Naive B cell (primary cell): ENCODE measurements at regions not wholly inside any gene's neighbourhood (a gene's known extent, or its start where the extent isn't known, plus 50 kb on each side); places are given as distances from the start of the nearest gene placed in this dataset.
A peak's percentile ranks its signal among the peaks of the same experiment; 100 is the strongest.

Experiments
- ATAC-seq, 2 donors: fragments of 150-1000 bp; cut with Tn5 transposase; 2 replicates each; pipeline ENCODE4 v1.10.0; 2021; ENCODE audit warnings: low read depth in 2 of 2, mild to moderate bottlenecking in 2 of 2, moderate library complexity in 2 of 2
- DNase-seq: peaks from one replicate; pipeline ENCODE4 v3.0.0; 2022
- H3K27ac Mint-ChIP-seq, 6 donors: one replicate each; pipeline ENCODE4 v1.8.0; 2020 to 2022; ENCODE audit warnings: mild to moderate bottlenecking in 6 of 6, mixed read lengths in 6 of 6, moderate library complexity in 5 of 6, inconsistent platforms in 2 of 6
- H3K27me3 Mint-ChIP-seq, 3 donors: one replicate each; pipeline ENCODE4 v1.8.0; 2021 to 2022; ENCODE audit warnings: mixed read lengths in 3 of 3, mild to moderate bottlenecking in 1 of 3
- H3K36me3 Mint-ChIP-seq, 2 donors: one replicate each; pipeline ENCODE4 v1.8.0; 2020 to 2022; ENCODE audit warnings: mixed read lengths in 2 of 2, inconsistent platforms in 1 of 2, mild to moderate bottlenecking in 1 of 2
- H3K4me1 Mint-ChIP-seq, 3 donors: one replicate each; pipeline ENCODE4 v1.8.0; 2020 to 2022; ENCODE audit warnings: mixed read lengths in 3 of 3, inconsistent platforms in 1 of 3, mild to moderate bottlenecking in 1 of 3, moderate library complexity in 1 of 3
- H3K4me3 Mint-ChIP-seq, 8 donors: one replicate each; pipeline ENCODE4 v1.8.0; 2020 to 2022; ENCODE audit warnings: mild to moderate bottlenecking in 8 of 8, mixed read lengths in 8 of 8, moderate library complexity in 8 of 8, inconsistent platforms in 2 of 8
- H3K9me3 Mint-ChIP-seq, 7 donors: one replicate each; pipeline ENCODE4 v1.8.0; 2020 to 2022; ENCODE audit warnings: mixed read lengths in 7 of 7, mild to moderate bottlenecking in 5 of 7, inconsistent platforms in 2 of 7, moderate library complexity in 1 of 7

GRCh38 chr2:104431701-104432121, 422.2 kb upstream of the POU3F3 start:
- ATAC-seq (no peak), DNase-seq (no peak)
- no peak overlapping the region for H3K27ac Mint-ChIP-seq
- H3K27me3 Mint-ChIP-seq, result peaks cover 15 to 49% (median 31%) of the 10 kb centered on the region in 3 donors
- H3K4me1 Mint-ChIP-seq, result peaks cover 0 to 6% (median 5%) of the 10 kb centered on the region in 3 donors
- peaks cover 0 to 3% (median 0%) of the 10 kb centered on the region in 7 donors for H3K9me3 Mint-ChIP-seq
- no peaks in the 10 kb centered on the region for H3K36me3 Mint-ChIP-seq
- no peak overlapping the region for H3K4me3 Mint-ChIP-seq

DNA sequence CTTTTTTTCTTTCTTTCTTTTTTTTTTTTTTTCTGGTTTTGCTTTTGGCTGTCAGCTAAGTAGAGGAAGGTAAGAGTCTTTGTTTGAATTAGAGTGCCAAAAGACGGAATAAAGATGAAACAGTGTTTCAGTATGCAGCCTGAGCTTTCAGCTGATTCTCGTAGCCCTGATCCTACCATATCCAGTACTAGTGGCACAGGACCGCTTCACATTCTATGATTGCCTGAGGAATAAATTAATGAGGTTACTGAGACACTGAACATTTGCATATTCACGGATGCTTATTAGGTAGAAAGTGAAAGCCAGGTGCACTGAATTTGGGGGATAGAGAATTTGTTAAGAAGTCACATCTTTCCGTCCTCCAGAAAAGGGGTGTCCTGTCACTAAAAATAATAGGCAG, 421.5 kb upstream of the POU3F3 start:
- H3K9me3 Mint-ChIP-seq, result peaks cover 0 to 5% (median 0%) of the 10 kb centered on the region in 7 donors
- ATAC-seq, result no peak
- H3K4me1 Mint-ChIP-seq, result peaks cover 0 to 6% (median 5%) of the 10 kb centered on the region in 3 donors
- no peak for DNase-seq
- H3K4me3 Mint-ChIP-seq, result no peak overlapping the region
- no peaks in the 10 kb centered on the region for H3K36me3 Mint-ChIP-seq
- H3K27me3 Mint-ChIP-seq, result peaks cover 15 to 49% (median 38%) of the 10 kb centered on the region in 3 donors
- H3K27ac Mint-ChIP-seq, result no peak overlapping the region

GRCh38 chr2:104432991-104433390, 420.9 kb upstream of the POU3F3 start:
- no peak for ATAC-seq
- Mint-ChIP-seq H3K27ac (no peak overlapping the region), H3K27me3 (peaks cover 15 to 49% (median 38%) of the 10 kb centered on the region in 3 donors), H3K36me3 (no peaks in the 10 kb centered on the region), H3K4me3 (no peak overlapping the region), H3K9me3 (peaks cover 0 to 5% (median 0%) of the 10 kb centered on the region in 7 donors), H3K4me1 (peaks cover 0 to 6% (median 5%) of the 10 kb centered on the region in 3 donors)
- no peak for DNase-seq

DNA sequence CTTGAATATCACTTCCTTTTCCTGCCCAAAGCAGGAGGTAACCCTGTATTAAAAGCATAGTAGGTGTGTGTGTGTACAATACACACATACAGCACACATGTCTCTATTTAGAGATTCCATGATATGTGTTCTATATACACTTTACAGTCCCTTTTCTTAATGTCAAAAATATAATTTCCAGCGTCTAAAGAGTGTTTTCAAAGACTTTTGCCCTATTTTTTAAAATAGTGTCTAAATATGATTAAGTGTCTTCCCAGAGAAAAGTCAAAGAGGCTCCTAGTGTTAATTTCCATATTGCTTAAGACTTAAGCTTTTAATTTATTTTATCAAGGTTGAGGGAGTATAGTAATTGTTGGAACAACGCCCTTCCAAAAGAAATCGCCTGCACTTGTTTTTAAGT, 420.3 kb upstream of the POU3F3 start:
- Mint-ChIP-seq H3K27ac (no peak overlapping the region), H3K36me3 (no peaks in the 10 kb centered on the region), H3K27me3 (peaks cover 10 to 49% (median 38%) of the 10 kb centered on the region in 3 donors), H3K9me3 (peaks cover 0 to 5% (median 0%) of the 10 kb centered on the region in 7 donors), H3K4me1 (peaks cover 0 to 6% (median 5%) of the 10 kb centered on the region in 3 donors), H3K4me3 (no peak overlapping the region)
- ATAC-seq, result no peak
- DNase-seq, result no peak

DNA sequence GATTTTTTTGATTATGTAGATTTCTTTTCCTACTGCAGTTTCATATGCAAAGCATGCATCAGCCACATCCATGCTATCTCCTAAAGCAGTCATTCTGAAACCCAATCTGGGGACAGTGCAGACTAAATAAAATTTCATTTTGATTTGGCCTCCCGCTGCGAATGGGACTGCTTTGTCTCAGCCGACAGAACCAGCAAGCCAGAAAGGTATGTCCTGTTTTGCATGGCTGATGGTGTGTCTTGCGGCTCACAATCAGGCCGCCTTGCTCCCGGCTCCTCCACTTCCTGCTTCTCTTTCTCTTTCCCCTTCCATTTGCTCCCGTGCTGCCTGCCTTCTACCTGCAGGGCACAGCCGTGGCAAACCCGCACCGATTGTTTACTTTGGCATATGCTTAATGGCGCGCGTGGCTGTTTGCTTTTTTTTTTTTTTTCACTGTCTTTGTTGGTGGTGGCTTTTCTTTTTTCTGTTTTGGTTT, 419.6 kb upstream of the POU3F3 start:
- peak overlapping the region in 1 of 6 donors; percentile 88 for H3K27ac Mint-ChIP-seq
- peaks cover 10 to 49% (median 38%) of the 10 kb centered on the region in 3 donors for H3K27me3 Mint-ChIP-seq
- H3K4me3 Mint-ChIP-seq, result peak overlapping the region in 5 of 8 donors; percentile 13 to 51 (median 38)
- no peak for ATAC-seq
- peaks cover 0 to 6% (median 5%) of the 10 kb centered on the region in 3 donors for H3K4me1 Mint-ChIP-seq
- no peak for DNase-seq
- H3K9me3 Mint-ChIP-seq, result peaks cover 0 to 5% (median 0%) of the 10 kb centered on the region in 7 donors
- no peaks in the 10 kb centered on the region for H3K36me3 Mint-ChIP-seq

- H3K27ac Mint-ChIP-seq, result peak overlapping the region in 1 of 6 donors; percentile 47
These were observed 418.9 kb upstream of the POU3F3 start for GRCh38 chr2:104434966-104435365.

DNA sequence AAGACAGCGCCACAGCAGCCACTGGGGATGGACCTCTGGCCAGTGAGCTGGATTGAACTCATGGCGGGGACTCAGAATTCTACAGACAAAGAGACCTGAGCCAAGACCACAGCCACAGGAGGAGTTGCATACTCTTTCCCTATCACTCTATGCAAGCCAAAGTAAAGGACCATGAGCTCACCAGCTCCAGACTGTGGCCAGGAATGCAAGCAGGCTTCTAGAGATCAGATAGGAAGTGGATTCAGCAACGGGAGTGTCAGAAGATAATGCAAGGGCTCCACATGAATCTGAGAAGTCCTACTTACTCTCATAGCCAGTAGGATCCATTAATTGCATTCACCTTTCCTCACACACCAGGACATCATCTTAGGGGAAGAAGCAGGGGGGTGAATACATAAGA, 415.4 kb upstream of the POU3F3 start:
- H3K27ac Mint-ChIP-seq, result no peak overlapping the region
- DNase-seq, result no peak
- peaks cover 0 to 5% (median 0%) of the 10 kb centered on the region in 7 donors for H3K9me3 Mint-ChIP-seq
- no peak overlapping the region for H3K4me3 Mint-ChIP-seq
- ATAC-seq, result no peak
- peaks cover 0 to 6% (median 5%) of the 10 kb centered on the region in 3 donors for H3K4me1 Mint-ChIP-seq
- peaks cover 0 to 18% (median 14%) of the 10 kb centered on the region in 3 donors for H3K27me3 Mint-ChIP-seq
- H3K36me3 Mint-ChIP-seq, result no peaks in the 10 kb centered on the region

More at GRCh38 chr2:104434966-104435365, 418.9 kb upstream of the POU3F3 start:
- peak overlapping the region in 1 of 8 donors; percentile 50 for H3K4me3 Mint-ChIP-seq
- no peaks in the 10 kb centered on the region for H3K36me3 Mint-ChIP-seq
- peaks cover 10 to 44% (median 38%) of the 10 kb centered on the region in 3 donors for H3K27me3 Mint-ChIP-seq
- DNase-seq (no peak), ATAC-seq (no peak)
- H3K9me3 Mint-ChIP-seq, result peaks cover 0 to 5% (median 0%) of the 10 kb centered on the region in 7 donors
- peaks cover 0 to 6% (median 5%) of the 10 kb centered on the region in 3 donors for H3K4me1 Mint-ChIP-seq

DNA sequence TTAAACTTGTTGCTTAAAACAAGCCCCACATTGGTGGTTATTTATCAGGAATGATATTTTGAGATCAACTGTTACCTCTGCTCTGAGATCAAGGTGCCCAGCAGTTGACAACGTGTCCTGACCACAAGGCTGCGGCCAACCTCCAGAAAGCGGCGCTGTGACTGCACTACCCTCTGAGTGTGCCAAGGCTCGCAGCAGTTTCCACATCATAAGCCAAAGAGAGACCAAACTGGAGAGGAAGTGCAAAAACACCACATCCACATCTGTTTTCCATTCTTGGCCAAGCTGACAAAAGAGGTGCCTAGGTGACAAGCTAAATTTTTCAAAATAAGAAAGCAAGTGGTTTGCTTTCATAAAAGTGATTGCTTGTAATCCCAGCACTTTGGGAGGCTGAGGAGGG, 410.8 kb upstream of the POU3F3 start:
- no peak for ATAC-seq

DNA sequence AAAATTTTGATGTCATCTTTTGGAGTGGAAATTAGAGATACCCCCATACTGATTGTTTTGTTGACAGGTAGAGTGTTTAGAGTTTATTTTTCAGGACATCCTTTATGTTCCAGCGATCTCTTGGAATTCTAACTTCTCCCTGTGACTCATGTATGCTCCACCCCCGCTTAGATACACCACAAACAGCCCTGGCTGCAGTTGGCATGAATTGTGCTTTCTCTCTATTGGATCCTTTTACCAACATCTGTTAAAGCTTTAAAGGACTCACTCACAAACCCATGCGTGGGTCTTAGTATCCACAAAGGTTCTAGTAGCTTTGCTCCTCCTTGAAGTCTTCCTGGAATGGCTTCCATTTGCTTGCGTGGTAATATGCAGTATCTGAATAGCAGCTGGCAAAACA, 409.5 kb upstream of the POU3F3 start:
- no peaks in the 10 kb centered on the region for H3K36me3 Mint-ChIP-seq

More for the DNA sequence above, 410.8 kb upstream of the POU3F3 start:
- Mint-ChIP-seq H3K27me3 (no peaks in the 10 kb centered on the region), H3K36me3 (no peaks in the 10 kb centered on the region), H3K9me3 (peaks cover 0 to 3% (median 0%) of the 10 kb centered on the region in 7 donors), H3K4me1 (no peaks in the 10 kb centered on the region), H3K4me3 (peak overlapping the region in 1 of 8 donors; percentile 51), H3K27ac (no peak overlapping the region)
- DNase-seq, result no peak

DNA sequence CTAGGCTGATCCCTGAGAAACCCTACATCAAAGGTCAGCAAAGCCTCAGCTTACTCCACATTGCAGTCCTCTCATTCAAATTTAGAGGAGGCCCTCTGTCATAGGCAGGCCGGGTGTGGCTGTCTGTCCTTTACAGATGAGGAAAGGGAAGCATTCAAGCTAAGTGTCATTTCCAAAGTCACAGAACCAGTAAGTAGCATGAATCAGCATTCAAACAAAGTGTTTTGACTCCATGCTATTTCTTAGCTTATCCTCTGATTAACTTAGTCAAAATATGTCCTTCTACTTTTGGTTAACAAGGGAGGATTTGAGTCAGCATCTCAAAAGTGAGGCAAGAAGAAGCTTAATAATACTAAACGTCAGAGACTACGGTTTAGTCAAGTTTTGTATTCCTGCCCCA, 409.0 kb upstream of the POU3F3 start:
- Mint-ChIP-seq H3K27me3 (no peaks in the 10 kb centered on the region), H3K4me3 (no peak overlapping the region), H3K9me3 (peaks cover 0 to 3% (median 0%) of the 10 kb centered on the region in 7 donors), H3K36me3 (no peaks in the 10 kb centered on the region), H3K27ac (no peak overlapping the region), H3K4me1 (no peaks in the 10 kb centered on the region)
- no peak for DNase-seq
- ATAC-seq, result no peak

More for the DNA sequence above, 409.5 kb upstream of the POU3F3 start:
- Mint-ChIP-seq H3K4me3 (no peak overlapping the region), H3K27ac (no peak overlapping the region), H3K27me3 (no peaks in the 10 kb centered on the region), H3K9me3 (peaks cover 0 to 3% (median 0%) of the 10 kb centered on the region in 7 donors), H3K4me1 (no peaks in the 10 kb centered on the region)
- DNase-seq (no peak), ATAC-seq (no peak)

GRCh38 chr2:104447831-104448434, 406.0 kb upstream of the POU3F3 start:
- Mint-ChIP-seq H3K4me3 (no peak overlapping the region), H3K27ac (no peak overlapping the region), H3K27me3 (no peaks in the 10 kb centered on the region), H3K9me3 (no peaks in the 10 kb centered on the region), H3K4me1 (no peaks in the 10 kb centered on the region), H3K36me3 (no peaks in the 10 kb centered on the region)
- DNase-seq, result no peak
- no peak for ATAC-seq

GRCh38 chr2:104448661-104449440, 405.1 kb upstream of the POU3F3 start:
- no peak for ATAC-seq
- no peaks in the 10 kb centered on the region for H3K36me3 Mint-ChIP-seq
- no peaks in the 10 kb centered on the region for H3K9me3 Mint-ChIP-seq
- no peak overlapping the region for H3K4me3 Mint-ChIP-seq
- no peaks in the 10 kb centered on the region for H3K4me1 Mint-ChIP-seq
- no peaks in the 10 kb centered on the region for H3K27me3 Mint-ChIP-seq
- no peak overlapping the region for H3K27ac Mint-ChIP-seq
- no peak for DNase-seq

- Mint-ChIP-seq H3K4me1 (no peaks in the 10 kb centered on the region), H3K27me3 (no peaks in the 10 kb centered on the region), H3K9me3 (no peaks in the 10 kb centered on the region), H3K4me3 (no peak overlapping the region), H3K36me3 (no peaks in the 10 kb centered on the region), H3K27ac (peak overlapping the region in 1 of 6 donors; percentile 82)
- ATAC-seq, result no peak
- DNase-seq, result no peak
These were observed 401.4 kb upstream of the POU3F3 start for GRCh38 chr2:104452558-104452957.
